Type B pancreatic cell (in vitro differentiated cells): ENCODE measurements at regions not wholly inside any gene's neighbourhood (a gene's known extent, or its start where the extent isn't known, plus 50 kb on each side); places are given as distances from the start of the nearest gene placed in this dataset.

Experiments used
- DNase-seq: peaks from one replicate; pipeline ENCODE4 v3.0.0; 2021; ENCODE audit warnings: mixed read lengths; ENCODE audit not compliant: unreplicated experiment; ENCODE audit errors: extremely low spot score
- H3K27ac Mint-ChIP-seq: 2 replicates; pipeline ENCODE4 v1.8.0; 2021; ENCODE audit warnings: mild to moderate bottlenecking, mixed read lengths
- H3K27me3 Mint-ChIP-seq: 2 replicates; pipeline ENCODE4 v1.8.0; 2021; ENCODE audit warnings: mixed read lengths
- H3K36me3 Mint-ChIP-seq: 2 replicates; pipeline ENCODE4 v1.8.0; 2021; ENCODE audit warnings: mixed read lengths
- H3K4me1 Mint-ChIP-seq: one replicate; pipeline ENCODE4 v1.8.0; 2021; ENCODE audit warnings: mixed read lengths; ENCODE audit not compliant: unreplicated experiment
- H3K4me3 Mint-ChIP-seq: 2 replicates; pipeline ENCODE4 v1.8.0; 2021; ENCODE audit warnings: mild to moderate bottlenecking, mixed read lengths
- H3K9me3 Mint-ChIP-seq: 2 replicates; pipeline ENCODE4 v1.8.0; 2021; ENCODE audit warnings: mixed read lengths
- TF ChIP-seq, protein P1 (sequence below): fragments of 200-600 bp; sonication (generic); conservative IDR thresholded peaks from 2 replicates; pipeline ENCODE4 v1.5.0; 2021; ENCODE audit warnings: antibody characterized with exemption, mild to moderate bottlenecking

DNA sequence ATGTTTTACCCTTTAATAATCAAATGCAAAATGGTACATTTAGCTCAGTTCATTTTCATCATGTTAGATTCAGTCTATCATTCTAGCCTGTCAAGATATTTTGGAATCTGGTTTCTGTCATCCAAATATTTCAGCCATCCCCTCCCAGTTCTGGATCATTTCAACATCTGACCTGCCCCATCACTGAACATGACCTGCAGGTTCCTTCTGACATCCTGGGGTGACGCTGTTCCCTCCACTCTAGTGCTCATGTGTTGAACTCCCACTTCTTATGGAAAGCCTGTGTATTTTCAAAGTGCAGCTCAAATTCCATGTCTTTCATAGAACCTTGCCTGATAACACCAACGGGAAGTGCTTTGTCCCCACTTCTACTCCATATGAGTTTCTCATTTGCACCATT lies 320.0 kb upstream of the TNP1 start:
- TF ChIP-seq, protein P1, sequence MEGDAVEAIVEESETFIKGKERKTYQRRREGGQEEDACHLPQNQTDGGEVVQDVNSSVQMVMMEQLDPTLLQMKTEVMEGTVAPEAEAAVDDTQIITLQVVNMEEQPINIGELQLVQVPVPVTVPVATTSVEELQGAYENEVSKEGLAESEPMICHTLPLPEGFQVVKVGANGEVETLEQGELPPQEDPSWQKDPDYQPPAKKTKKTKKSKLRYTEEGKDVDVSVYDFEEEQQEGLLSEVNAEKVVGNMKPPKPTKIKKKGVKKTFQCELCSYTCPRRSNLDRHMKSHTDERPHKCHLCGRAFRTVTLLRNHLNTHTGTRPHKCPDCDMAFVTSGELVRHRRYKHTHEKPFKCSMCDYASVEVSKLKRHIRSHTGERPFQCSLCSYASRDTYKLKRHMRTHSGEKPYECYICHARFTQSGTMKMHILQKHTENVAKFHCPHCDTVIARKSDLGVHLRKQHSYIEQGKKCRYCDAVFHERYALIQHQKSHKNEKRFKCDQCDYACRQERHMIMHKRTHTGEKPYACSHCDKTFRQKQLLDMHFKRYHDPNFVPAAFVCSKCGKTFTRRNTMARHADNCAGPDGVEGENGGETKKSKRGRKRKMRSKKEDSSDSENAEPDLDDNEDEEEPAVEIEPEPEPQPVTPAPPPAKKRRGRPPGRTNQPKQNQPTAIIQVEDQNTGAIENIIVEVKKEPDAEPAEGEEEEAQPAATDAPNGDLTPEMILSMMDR = no peak
- no peak overlapping the region for H3K4me3 Mint-ChIP-seq
- H3K36me3 Mint-ChIP-seq = peaks cover 4% of the 10 kb centered on the region
- H3K27me3 Mint-ChIP-seq = peaks cover 5% of the 10 kb centered on the region
- peaks cover 16% of the 10 kb centered on the region for H3K4me1 Mint-ChIP-seq
- no peak for DNase-seq
- no peak overlapping the region for H3K27ac Mint-ChIP-seq
- H3K9me3 Mint-ChIP-seq = peaks cover 6% of the 10 kb centered on the region

DNA sequence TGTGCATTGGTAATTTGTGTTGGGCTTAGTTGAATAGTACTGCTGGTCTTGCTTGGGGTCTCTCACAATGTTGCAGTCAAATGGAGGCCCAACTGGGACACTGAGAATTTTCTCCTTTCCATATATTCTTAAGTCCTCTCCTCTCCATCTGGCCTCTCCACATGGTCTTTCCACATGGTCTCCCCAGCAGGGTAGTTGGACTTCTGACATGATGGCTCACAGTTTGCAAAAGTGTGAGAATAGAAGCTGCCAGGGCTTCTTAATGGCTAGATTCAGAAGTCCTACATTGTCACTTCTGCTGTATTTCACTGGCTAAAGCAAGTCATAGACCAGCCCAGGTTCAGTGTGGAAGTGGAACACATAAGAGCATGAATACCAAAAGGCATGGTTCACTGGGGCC lies 318.5 kb upstream of the TNP1 start:
- TF ChIP-seq, protein P1 = no peak
- peaks cover 6% of the 10 kb centered on the region for H3K9me3 Mint-ChIP-seq
- H3K27me3 Mint-ChIP-seq = peaks cover 5% of the 10 kb centered on the region
- H3K4me3 Mint-ChIP-seq = no peak overlapping the region
- peaks cover 16% of the 10 kb centered on the region for H3K4me1 Mint-ChIP-seq
- peaks cover 4% of the 10 kb centered on the region for H3K36me3 Mint-ChIP-seq
- no peak for DNase-seq
- H3K27ac Mint-ChIP-seq = no peak overlapping the region

DNA sequence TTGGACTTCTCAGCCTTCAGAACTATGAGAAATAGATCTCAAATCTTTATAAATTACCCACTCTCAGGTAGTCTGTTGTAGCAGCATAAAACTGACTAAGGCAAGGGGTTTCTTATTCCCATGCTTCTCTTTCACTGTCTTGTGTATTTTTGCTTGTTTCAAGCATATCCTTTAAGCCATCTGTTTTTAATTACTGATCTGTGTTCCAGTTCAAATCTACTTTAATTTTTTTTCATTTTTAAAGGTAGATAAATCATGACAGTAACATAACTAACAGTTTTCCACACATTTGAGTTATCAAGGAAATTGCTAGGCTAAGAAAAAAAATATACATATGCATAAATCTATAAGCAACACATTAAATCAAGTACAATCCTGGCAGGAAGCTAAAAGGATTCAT lies 317.9 kb upstream of the TNP1 start:
- H3K9me3 Mint-ChIP-seq = peaks cover 6% of the 10 kb centered on the region
- H3K27me3 Mint-ChIP-seq = peaks cover 5% of the 10 kb centered on the region
- no peak overlapping the region for H3K4me3 Mint-ChIP-seq
- TF ChIP-seq, protein P1 = no peak
- peaks cover 12% of the 10 kb centered on the region for H3K4me1 Mint-ChIP-seq
- no peak overlapping the region for H3K27ac Mint-ChIP-seq
- no peak for DNase-seq
- H3K36me3 Mint-ChIP-seq = peaks cover 4% of the 10 kb centered on the region

DNA sequence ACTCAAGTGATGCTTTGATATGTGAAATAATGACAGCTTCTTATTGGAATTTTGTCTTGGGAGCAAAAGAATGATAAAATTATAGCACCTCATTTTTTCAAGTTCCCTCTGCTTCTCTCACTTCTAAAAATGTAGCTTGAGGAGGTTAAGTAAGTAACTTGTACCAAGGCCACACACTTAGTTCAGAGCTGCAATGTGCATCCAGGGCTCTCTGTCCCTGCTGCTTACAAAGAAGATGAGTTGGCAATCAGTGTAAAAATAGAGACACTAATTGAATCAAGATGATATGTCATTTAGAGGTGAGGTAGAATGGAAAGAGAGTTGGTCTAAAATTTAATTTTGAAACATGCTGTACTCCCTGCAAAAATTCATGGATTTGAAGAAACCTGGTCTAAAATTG lies 312.0 kb upstream of the TNP1 start:
- Mint-ChIP-seq H3K27me3 (no peaks in the 10 kb centered on the region), H3K9me3 (no peaks in the 10 kb centered on the region), H3K4me3 (no peak overlapping the region), H3K36me3 (no peaks in the 10 kb centered on the region), H3K4me1 (no peaks in the 10 kb centered on the region), H3K27ac (no peak overlapping the region)
- TF ChIP-seq, protein P1 = no peak
- DNase-seq = no peak

DNA sequence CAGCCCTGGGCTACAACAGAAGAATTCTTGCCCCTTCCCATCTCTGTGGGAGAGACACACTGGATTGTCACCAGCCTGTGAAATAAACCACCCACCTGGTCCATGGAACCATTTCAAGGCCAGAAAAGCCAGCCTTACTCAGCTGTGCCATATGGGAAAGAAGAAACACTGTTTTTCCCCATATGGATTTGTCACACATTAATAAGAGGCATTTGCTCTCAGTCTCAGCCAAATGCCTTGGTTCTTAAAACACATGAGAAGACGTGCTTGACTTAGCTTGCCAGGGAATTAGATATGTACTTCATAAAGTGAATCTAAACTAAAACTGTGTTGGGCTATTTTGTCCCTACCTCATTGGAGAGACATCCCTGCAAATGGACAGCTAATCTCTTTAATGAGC lies 308.6 kb upstream of the TNP1 start:
- no peaks in the 10 kb centered on the region for H3K9me3 Mint-ChIP-seq
- no peaks in the 10 kb centered on the region for H3K4me1 Mint-ChIP-seq
- DNase-seq = no peak
- TF ChIP-seq, protein P1 = no peak
- no peak overlapping the region for H3K4me3 Mint-ChIP-seq
- no peaks in the 10 kb centered on the region for H3K36me3 Mint-ChIP-seq
- no peaks in the 10 kb centered on the region for H3K27me3 Mint-ChIP-seq
- no peak overlapping the region for H3K27ac Mint-ChIP-seq

DNA sequence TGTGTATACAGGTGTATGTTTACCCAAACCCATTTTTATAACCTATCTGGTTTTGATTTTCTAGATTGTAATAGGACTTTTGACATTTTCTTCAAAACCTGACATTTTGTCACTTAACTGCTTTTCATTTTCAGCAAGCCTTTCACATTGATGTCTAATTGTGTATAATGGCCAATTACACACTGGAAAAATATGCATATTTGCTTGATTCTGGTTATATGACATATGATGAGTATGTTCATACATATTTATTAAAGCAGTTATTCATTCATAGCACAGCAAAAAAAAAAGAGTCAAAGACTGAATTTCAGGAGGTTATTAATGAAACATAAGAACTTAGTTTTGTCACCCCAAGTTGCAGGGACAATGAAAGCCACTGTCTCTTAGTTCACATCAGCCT lies 307.7 kb upstream of the TNP1 start:
- H3K27me3 Mint-ChIP-seq = no peaks in the 10 kb centered on the region
- no peak overlapping the region for H3K4me3 Mint-ChIP-seq
- no peaks in the 10 kb centered on the region for H3K36me3 Mint-ChIP-seq
- no peak overlapping the region for H3K27ac Mint-ChIP-seq
- TF ChIP-seq, protein P1 = no peak
- no peak for DNase-seq
- no peaks in the 10 kb centered on the region for H3K9me3 Mint-ChIP-seq
- H3K4me1 Mint-ChIP-seq = peaks cover 6% of the 10 kb centered on the region
